ENCODE measurements at regions not wholly inside any gene's neighbourhood (a gene's known extent, or its start where the extent isn't known, plus 50 kb on each side); places are given as distances from the start of the nearest gene placed in this dataset.

GRCh38 chr1:30633294-30633693 lies 90.1 kb downstream of the MATN1 start (continued):
- no peak for TF ChIP-seq E4F1 (IDR thresholded peaks at IDR 0.05; ENCODE audit: borderline replicate concordance, partially characterized antibody)
- TF ChIP-seq TBL1XR1 (IDR thresholded peaks at IDR 0.05; ENCODE audit: low read depth, low read length), result no peak
- no peak for TF ChIP-seq MEF2A (IDR thresholded peaks at IDR 0.05; ENCODE audit: insufficient read depth, low read depth, low read length)
- TF ChIP-seq POLR2A (IDR thresholded peaks at IDR 0.05; ENCODE audit: low read depth, low read length), result no peak
- no peak for TF ChIP-seq PKNOX1 (IDR thresholded peaks at IDR 0.05)

- no peak overlapping the region for H3K27ac ChIP-seq (ENCODE audit: control insufficient read depth, insufficient read depth)
- WGBS (ENCODE audit: insufficient coverage, insufficient replicate concordance, low lambda C conversion rate, missing lambda C conversion rate), result 20% methylated on average over 7 of the region's 7 CpGs
- no peaks in the 10 kb centered on the region for H3K4me1 ChIP-seq (ENCODE audit: control insufficient read depth, insufficient read depth, low read length)
- H4K20me1 ChIP-seq (ENCODE audit: control insufficient read depth, insufficient read depth), result no peaks in the 10 kb centered on the region
- H3K27me3 ChIP-seq (replicated peaks in 1 of 2; ENCODE audit: control insufficient read depth in 2 of 2, insufficient read depth in 2 of 2, low read length in 1 of 2), result no peaks in the 10 kb centered on the region; a peak in 1 of 4 replicates
- no peak overlapping the region for H3K4me3 ChIP-seq
- ChIA-PET POLR2A (no interaction called here), CTCF (no interaction called here), SMC1A (ENCODE audit: uncharacterized antibody, unreplicated experiment) (no interaction called here), RAD21 (ENCODE audit: unreplicated experiment) (no interaction called here)
- no TSS peak for BruUV-seq (replicated peaks)
- TF ChIP-seq SMAD1 (IDR thresholded peaks at IDR 0.05; ENCODE audit: low read depth, partially characterized antibody), result no peak
- H3K4me2 ChIP-seq (ENCODE audit: control insufficient read depth, insufficient read depth), result no peak overlapping the region
- in situ Hi-C loops (cut with MboI) (no loop called here), intact Hi-C loops (cut with micrococcal nuclease; ENCODE audit: unreplicated experiment) (no loop called here)
- no peak for ATAC-seq
- no peaks in the 10 kb centered on the region; the same call in 2 of the 3 replicates for H3K9me3 ChIP-seq (replicated peaks; ENCODE audit: control insufficient read depth, insufficient read depth, low read length)
- no peaks in the 10 kb centered on the region for H3K79me2 ChIP-seq (ENCODE audit: control insufficient read depth, insufficient read depth, low read length)
- DNase-seq (ENCODE audit: low read depth, low spot score), result no peak
- no peak overlapping the region for H2AFZ ChIP-seq (ENCODE audit: control insufficient read depth, low read depth, low read length)
- FAIRE-seq, result no peak
- H3K9ac ChIP-seq (ENCODE audit: control insufficient read depth, insufficient read depth, low read length), result no peak overlapping the region
- no peaks in the 10 kb centered on the region for H3K36me3 ChIP-seq (ENCODE audit: control insufficient read depth in 2 of 2, insufficient read depth in 2 of 2, low read length in 1 of 2)
Observed at GRCh38 chr1:30632481-30632880, 90.9 kb downstream of the MATN1 start.
